Activated CD8-positive, alpha-beta memory T cell treated with anti-CD3 and anti-CD28 coated beads, Interleukin-2, amount 50 U/mL, for 24 hours (primary cell): ENCODE measurements at regions not wholly inside any gene's neighbourhood (a gene's known extent, or its start where the extent isn't known, plus 50 kb on each side); places are given as distances from the start of the nearest gene placed in this dataset.
"Not testable (repeated sequence)": the region's sequence is repeated elsewhere in the genome, so short reads cannot be mapped to it uniquely, and the experiment has no call there.

Experiments used
- DNase-seq: peaks from one replicate; pipeline ENCODE4 v3.0.0-alpha.2; 2020; ENCODE audit errors: extremely low read depth

- DNase-seq = no peak
Measured at GRCh38 chr22:46040471-46041465, 63.8 kb upstream of the WNT7B start.

GRCh38 chr22:46041642-46042041 lies 64.7 kb upstream of the WNT7B start:
- DNase-seq = no peak

- DNase-seq = no peak
Measured at GRCh38 chr22:46042786-46043185, 65.8 kb upstream of the WNT7B start.

GRCh38 chr22:46043339-46043738 lies 66.4 kb upstream of the WNT7B start:
- DNase-seq = no peak

- DNase-seq = no peak
Measured at GRCh38 chr22:46043816-46044620, 67.1 kb upstream of the WNT7B start.

GRCh38 chr22:46044621-46045458 lies 67.9 kb upstream of the WNT7B start:
- DNase-seq = no peak

GRCh38 chr22:46045459-46046298 lies 68.7 kb upstream of the WNT7B start:
- no peak for DNase-seq

- no peak for DNase-seq
Measured at GRCh38 chr22:46046299-46046685, 69.3 kb upstream of the WNT7B start.

GRCh38 chr22:46047226-46047625 lies 70.3 kb upstream of the WNT7B start:
- no peak for DNase-seq

GRCh38 chr22:46047841-46048595 lies 71.1 kb upstream of the WNT7B start:
- no peak for DNase-seq

- not testable (repeated sequence) for DNase-seq
Measured at GRCh38 chr22:46048661-46049060, 71.7 kb upstream of the WNT7B start.

- no peak for DNase-seq
Measured at GRCh38 chr22:46049726-46050450, 72.9 kb upstream of the WNT7B start.

- no peak for DNase-seq
Measured at GRCh38 chr22:46050451-46050845, 73.5 kb upstream of the WNT7B start.

- DNase-seq = no peak
Measured at GRCh38 chr22:46050916-46051614, 74.1 kb upstream of the WNT7B start.

GRCh38 chr22:46051646-46052045 lies 74.7 kb upstream of the WNT7B start:
- DNase-seq = no peak

GRCh38 chr22:46052331-46052771 lies 75.4 kb upstream of the WNT7B start:
- no peak for DNase-seq

- DNase-seq = no peak
Measured at GRCh38 chr22:46052801-46053562, 76.0 kb upstream of the WNT7B start.

- DNase-seq = no peak
Measured at GRCh38 chr22:46053563-46054090, 76.7 kb upstream of the WNT7B start.
